C1 segment of cervical spinal cord (tissue), 14 donors: ENCODE measurements at regions not wholly inside any gene's neighbourhood (a gene's known extent, or its start where the extent isn't known, plus 50 kb on each side); places are given as distances from the start of the nearest gene placed in this dataset.

Source experiments
- DNase-seq, 14 donors: peaks; one replicate each; lab custom pipeline; 2025; lab: John Stamatoyannopoulos, UW

DNA sequence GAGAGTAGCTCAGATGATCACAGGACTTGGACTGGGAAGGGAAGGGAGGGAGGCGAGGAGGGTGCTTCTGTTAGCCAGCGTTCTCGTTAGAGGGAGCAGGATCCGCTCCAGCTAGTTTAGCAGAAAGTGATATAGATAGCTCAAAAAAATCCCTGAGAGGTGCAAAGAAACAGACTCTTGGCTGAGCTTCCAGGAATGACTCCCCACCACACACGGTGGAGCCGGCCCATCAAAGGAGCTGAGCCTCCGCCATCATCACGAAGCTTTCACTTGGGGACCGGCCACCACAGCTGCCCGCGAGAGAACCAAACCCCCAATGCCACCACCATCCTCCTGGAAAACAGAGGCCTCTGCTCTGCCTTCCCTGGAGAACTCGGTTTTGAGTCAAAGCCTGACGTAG is 124.6 kb upstream of the BCL2L14 start:
- no peak for DNase-seq

DNA sequence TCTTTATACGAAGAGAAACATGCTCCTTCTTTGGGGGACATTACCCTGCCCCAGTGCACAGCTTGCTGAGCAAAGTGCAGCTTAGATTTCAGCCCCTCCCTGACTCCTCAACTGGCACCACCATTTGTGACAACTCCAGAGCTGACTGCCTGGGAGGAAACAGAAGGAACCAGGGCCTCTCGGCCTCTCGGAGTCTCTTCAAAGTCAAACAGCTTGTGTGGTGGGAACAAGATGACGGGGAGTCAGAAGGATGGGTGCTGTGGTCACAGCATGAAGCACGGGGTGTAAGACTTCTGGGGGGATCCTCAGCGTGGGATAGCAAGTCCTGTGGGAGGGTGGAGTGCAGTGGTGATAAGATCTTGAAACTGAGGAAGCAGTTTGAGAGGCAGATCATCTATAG is 123.5 kb upstream of the BCL2L14 start:
- no peak for DNase-seq

GRCh38 chr12:11949738-11950411 is 120.9 kb upstream of the BCL2L14 start:
- no peak for DNase-seq

- no peak for DNase-seq
Observed at GRCh38 chr12:11951209-11951608, 119.5 kb upstream of the BCL2L14 start.

DNA sequence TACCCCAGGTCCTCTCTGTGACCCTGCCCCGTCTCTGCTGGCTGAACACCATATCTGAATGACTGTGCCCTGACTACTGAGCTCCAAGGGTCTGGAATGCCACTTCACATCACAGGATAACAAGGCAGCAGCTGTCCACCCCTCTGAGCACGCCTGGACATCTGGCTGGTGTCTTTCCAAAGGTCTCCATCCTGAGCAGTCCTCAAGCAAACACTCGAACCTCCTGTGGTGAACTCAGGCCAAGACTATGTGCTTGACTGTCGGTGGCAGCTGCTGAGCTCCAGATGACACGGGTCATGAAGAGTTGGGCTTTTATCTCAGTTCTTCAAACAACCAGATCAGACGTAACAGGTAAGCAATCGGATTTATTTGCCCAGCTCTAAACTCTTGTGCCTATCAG is 117.2 kb upstream of the BCL2L14 start:
- DNase-seq, result no peak

DNA sequence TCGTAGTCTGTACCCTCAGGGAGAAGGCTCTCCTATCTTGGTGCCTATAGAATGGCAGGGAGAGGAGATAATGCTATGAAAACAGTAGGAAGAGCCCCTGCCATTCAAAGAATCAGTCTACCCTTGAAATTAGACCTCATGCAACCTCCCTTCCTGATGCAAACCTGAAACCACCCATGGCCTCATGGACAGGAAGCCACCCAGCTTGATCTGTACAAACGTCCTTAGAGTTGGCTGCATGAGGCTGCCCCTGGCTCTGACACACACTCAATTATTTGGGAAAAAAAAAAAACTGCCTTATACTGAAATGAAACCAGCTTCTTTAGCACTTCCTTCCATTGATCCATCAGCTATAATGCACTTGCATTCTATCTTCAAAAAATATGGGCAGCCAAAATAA is 116.6 kb upstream of the BCL2L14 start:
- DNase-seq, result no peak

DNA sequence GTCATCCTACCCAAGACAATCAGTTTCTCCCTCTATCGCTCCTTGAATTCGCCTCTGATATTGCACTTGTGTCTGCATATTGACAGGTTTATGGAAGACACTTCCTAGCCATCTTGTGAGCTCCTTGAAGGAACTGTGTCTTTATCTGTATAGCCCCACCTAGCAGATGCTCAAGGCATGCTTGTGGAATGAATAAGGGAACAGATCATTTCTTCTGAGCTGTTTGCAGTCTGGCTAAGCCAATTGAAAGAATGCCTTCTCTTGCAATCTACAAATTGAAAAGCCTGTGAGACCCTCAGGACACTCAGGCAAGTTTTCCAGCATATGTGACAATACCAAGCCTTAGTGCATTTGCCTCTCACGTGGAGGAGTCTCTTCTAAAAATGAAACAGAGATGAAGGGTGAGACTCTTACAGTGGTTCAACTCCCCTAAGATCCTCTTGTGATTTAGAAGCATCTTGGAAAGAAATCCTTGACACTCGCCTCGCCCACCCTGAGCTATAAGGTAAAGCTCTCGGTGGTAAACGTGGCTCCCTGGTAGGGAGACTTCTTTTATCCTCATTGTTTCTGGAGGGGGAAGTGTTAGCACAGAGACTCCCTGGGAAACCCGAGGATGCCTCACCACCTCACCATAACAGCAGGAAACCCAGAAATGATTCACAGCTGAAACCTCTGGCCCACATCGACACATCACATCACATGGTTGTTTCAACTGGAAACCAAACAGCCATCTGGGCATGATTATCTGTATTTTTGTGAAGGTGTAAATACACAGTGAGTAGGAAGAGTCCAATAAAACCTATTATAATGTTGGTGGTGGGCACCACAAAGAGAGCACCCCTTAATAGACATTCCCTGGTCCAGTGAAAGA is 112.3 kb upstream of the BCL2L14 start:
- no peak for DNase-seq

DNA sequence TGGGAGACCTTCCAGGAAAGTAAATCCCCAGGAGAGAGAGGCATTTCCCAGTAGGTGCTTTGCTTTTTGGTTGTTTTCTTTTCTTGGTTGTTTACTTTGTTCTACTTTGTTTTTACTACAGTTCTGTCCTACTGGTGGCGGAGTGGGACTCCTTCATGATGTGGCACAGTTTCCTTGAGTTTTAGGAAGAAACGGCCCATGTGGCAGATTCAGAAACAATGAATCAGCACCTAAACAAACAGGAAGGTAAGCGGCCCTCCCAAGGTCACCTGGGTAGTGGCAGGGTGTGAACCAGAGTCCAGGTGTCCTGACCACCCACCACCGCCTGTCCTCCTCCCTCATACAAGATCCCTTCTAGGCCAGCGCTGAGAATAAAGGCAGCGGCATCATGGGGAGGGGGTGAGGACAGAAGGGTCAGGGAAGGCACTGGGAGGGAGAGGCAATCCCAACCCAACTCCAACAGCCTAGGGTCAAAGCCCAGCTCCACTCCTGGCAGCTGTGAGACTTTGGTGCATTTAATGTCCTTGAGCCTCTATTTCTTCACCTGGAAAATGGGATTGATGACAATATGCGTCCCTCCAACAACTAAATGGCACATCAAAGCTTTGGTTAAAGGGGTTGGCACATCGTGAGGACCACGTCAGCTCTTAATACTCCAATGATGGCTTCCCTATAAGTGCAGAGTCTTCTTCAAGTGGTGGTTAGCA is 111.5 kb upstream of the BCL2L14 start:
- no peak for DNase-seq

DNA sequence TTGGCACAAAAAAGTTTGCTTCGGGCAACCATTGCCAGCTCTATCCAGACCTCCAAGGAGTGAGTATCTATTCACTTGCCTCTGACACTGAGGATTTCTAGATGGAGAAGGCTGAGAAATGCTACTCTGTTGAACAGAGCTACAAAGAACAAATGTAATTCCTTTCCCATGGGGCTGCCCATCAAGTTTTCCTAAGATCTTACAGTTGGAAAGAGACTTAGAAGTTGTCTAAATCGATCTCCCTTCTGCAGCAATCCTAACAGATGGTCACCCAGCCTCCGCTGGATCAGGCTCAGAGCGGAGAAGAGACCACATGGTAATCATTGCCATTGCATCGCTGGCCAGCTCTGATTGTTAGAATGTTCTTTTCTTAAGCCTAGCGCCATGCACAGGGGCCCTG is 110.1 kb upstream of the BCL2L14 start:
- DNase-seq, result no peak

GRCh38 chr12:11961686-11962085 is 109.1 kb upstream of the BCL2L14 start:
- no peak for DNase-seq

GRCh38 chr12:11962860-11963259 is 107.9 kb upstream of the BCL2L14 start:
- DNase-seq, result no peak

DNA sequence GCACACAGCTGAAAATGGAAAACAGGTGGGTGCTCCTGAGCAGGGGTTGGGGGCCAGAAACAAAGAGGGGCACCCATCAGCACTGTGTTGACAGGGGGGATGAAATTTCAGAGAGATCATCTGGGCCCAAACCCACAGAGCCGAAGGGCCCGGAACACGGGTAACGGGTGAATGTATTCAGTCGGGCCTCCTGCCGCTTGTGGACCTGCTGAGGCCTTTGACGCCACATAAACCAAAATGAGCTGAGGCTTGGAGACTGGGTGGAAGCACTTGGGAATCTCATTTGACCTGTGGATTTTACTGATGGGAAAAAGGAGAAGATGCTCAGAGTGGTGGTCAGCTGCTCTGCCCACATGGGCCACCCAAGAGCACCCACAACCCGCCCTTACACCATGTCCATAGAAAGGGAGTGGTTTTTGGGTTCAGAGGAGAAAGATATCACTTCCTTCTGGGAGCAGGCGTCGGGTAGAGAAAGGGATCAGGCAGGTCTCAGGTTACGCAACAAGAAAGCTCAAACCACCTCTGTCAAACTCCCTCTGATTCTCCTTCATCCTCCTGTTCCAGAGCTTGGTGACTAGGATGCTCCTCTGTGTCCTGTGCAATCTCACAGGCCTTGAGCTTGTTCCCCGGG is 106.8 kb upstream of the BCL2L14 start:
- DNase-seq, result no peak

DNA sequence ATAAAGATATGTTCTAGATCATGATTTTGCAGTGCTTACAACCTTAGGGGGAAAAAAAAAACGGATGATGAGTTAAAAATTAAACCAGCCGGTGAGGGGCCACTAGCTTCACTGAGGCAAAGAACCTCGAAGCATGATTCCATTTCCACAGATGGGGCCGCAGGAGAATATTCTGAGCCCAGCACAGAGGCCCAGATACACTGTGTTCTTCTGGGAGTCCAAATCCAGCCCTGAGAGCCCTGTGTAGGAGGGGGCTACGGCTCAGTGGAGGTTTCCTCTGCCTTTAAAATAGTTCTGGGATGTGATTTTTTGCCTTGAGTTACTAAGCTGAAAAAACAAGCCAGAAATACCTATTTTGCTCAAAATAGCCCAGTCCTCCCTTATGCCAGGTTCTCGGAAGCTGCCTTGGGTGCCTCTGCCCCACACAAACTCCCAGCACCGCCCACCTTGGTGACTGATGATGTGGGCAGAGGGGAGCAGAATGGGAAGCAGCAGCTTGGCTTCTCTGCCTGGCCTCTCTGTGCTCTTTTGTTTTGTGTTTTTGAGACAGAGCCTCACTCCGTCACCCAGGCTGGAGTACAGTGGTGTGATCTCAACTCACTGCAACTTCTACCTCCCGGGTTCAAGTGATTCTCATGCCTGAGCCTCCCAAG is 105.4 kb upstream of the BCL2L14 start:
- DNase-seq, result no peak

- no peak for DNase-seq
Observed at GRCh38 chr12:11967376-11968047, 103.2 kb upstream of the BCL2L14 start.

GRCh38 chr12:11968048-11968383 is 102.7 kb upstream of the BCL2L14 start:
- DNase-seq, result no peak

- DNase-seq, result no peak
Observed at GRCh38 chr12:11968516-11968915, 102.2 kb upstream of the BCL2L14 start.

- DNase-seq, result no peak
Observed at GRCh38 chr12:11969437-11970154, 101.1 kb upstream of the BCL2L14 start.

GRCh38 chr12:11970155-11970520 is 100.6 kb upstream of the BCL2L14 start:
- DNase-seq, result no peak

GRCh38 chr12:11973396-11973795 is 97.3 kb upstream of the BCL2L14 start:
- DNase-seq, result no peak

GRCh38 chr12:11976005-11976404 is 94.7 kb upstream of the BCL2L14 start:
- DNase-seq, result no peak
